ENCODE measurements at regions not wholly inside any gene's neighbourhood (a gene's known extent, or its start where the extent isn't known, plus 50 kb on each side); places are given as distances from the start of the nearest gene placed in this dataset.

- DNase-seq: no peak
- Histone ChIP-seq H3K9ac (ENCODE audit: extremely low read depth, low read length, poor library complexity, severe bottlenecking) (no peak overlapping the region), H3K27me3 (ENCODE audit: control insufficient read depth, insufficient read depth, low read length, poor library complexity, severe bottlenecking) (no peaks in the 10 kb centered on the region), H3K4me1 (ENCODE audit: control insufficient read depth, insufficient read depth, low read length) (no peaks in the 10 kb centered on the region), H3K9me3 (ENCODE audit: control insufficient read depth, low read length) (no peaks in the 10 kb centered on the region), H3K36me3 (ENCODE audit: control insufficient read depth, insufficient read depth, low read length) (no peaks in the 10 kb centered on the region), H3K27ac (ENCODE audit: low read depth, low read length) (no peak overlapping the region), H3K4me3 (ENCODE audit: low read length) (no peak overlapping the region)
- Mint-ChIP-seq H3K4me3 (no peak overlapping the region), H3K9me3 (no peaks in the 10 kb centered on the region), H3K36me3 (ENCODE audit: low read depth) (no peaks in the 10 kb centered on the region), H3K4me1 (no peaks in the 10 kb centered on the region), H3K27me3 (ENCODE audit: insufficient read depth) (no peaks in the 10 kb centered on the region), H3K27ac (no peak overlapping the region)
- 92 to 94% methylated on average over 2 to 3 of the region's 3 CpGs for WGBS, 2 experiments (ENCODE audit: insufficient coverage in 1 of 2, insufficient read length in 1 of 2)
- TF ChIP-seq CTCF (conservative IDR thresholded peaks at IDR 0.05): peak; percentile 61
These were observed 351.6 kb upstream of the NR5A2 start for GRCh38 chr1:199675937-199676336.

- Mint-ChIP-seq H3K4me1 (no peaks in the 10 kb centered on the region), H3K36me3 (ENCODE audit: low read depth) (no peaks in the 10 kb centered on the region), H3K9me3 (no peaks in the 10 kb centered on the region), H3K27ac (no peak overlapping the region), H3K27me3 (ENCODE audit: insufficient read depth) (no peaks in the 10 kb centered on the region), H3K4me3 (no peak overlapping the region)
- no peaks in the 10 kb centered on the region for H3K9me3 ChIP-seq (ENCODE audit: control insufficient read depth, low read length)
- H3K4me3 ChIP-seq (ENCODE audit: low read length): no peak overlapping the region
- no peak for DNase-seq
- no peaks in the 10 kb centered on the region for H3K36me3 ChIP-seq (ENCODE audit: control insufficient read depth, insufficient read depth, low read length)
- H3K27me3 ChIP-seq (ENCODE audit: control insufficient read depth, insufficient read depth, low read length, poor library complexity, severe bottlenecking): no peaks in the 10 kb centered on the region
- 50% methylated on average over 1 of the region's 1 CpG; no CpG with 5 or more reads in 1 of the 2 experiments for WGBS, 2 experiments (ENCODE audit: insufficient coverage in 1 of 2, insufficient read length in 1 of 2)
- no peaks in the 10 kb centered on the region for H3K4me1 ChIP-seq (ENCODE audit: control insufficient read depth, insufficient read depth, low read length)
- no peak overlapping the region for H3K9ac ChIP-seq (ENCODE audit: extremely low read depth, low read length, poor library complexity, severe bottlenecking)
- H3K27ac ChIP-seq (ENCODE audit: low read depth, low read length): no peak overlapping the region
- no peak for TF ChIP-seq CTCF (conservative IDR thresholded peaks at IDR 0.05)
These were observed 348.7 kb upstream of the NR5A2 start for GRCh38 chr1:199678771-199679170.

- H3K9me3 Mint-ChIP-seq: no peaks in the 10 kb centered on the region
- Histone ChIP-seq H3K9ac (ENCODE audit: extremely low read depth, low read length, poor library complexity, severe bottlenecking) (no peak overlapping the region), H3K4me3 (ENCODE audit: low read length) (no peak overlapping the region), H3K4me1 (ENCODE audit: control insufficient read depth, insufficient read depth, low read length) (peaks cover 14% of the 10 kb centered on the region), H3K9me3 (ENCODE audit: control insufficient read depth, low read length) (no peaks in the 10 kb centered on the region), H3K36me3 (ENCODE audit: control insufficient read depth, insufficient read depth, low read length) (no peaks in the 10 kb centered on the region), H3K27me3 (ENCODE audit: control insufficient read depth, insufficient read depth, low read length, poor library complexity, severe bottlenecking) (no peaks in the 10 kb centered on the region), H3K27ac (ENCODE audit: low read depth, low read length) (no peak overlapping the region)
- TF ChIP-seq CTCF (conservative IDR thresholded peaks at IDR 0.05): no peak
- H3K36me3 Mint-ChIP-seq (ENCODE audit: low read depth): no peaks in the 10 kb centered on the region
- no peak overlapping the region for H3K4me3 Mint-ChIP-seq
- no peak overlapping the region for H3K27ac Mint-ChIP-seq
- no peak for DNase-seq
- H3K27me3 Mint-ChIP-seq (ENCODE audit: insufficient read depth): no peaks in the 10 kb centered on the region
- peaks cover 21% of the 10 kb centered on the region for H3K4me1 Mint-ChIP-seq
These were observed 345.4 kb upstream of the NR5A2 start for GRCh38 chr1:199682081-199682480.

Data from endodermal cell (in vitro differentiated cells).